Retina (tissue), 1 donor: ENCODE measurements at regions not wholly inside any gene's neighbourhood (a gene's known extent, or its start where the extent isn't known, plus 50 kb on each side); places are given as distances from the start of the nearest gene placed in this dataset.
"Not testable (repeated sequence)": the region's sequence is repeated elsewhere in the genome, so short reads cannot be mapped to it uniquely, and the experiment has no call there.

Experiments used
- DNase-seq: peaks from one replicate; pipeline ENCODE4 v3.0.0-alpha.2; 2016

GRCh38 chr5:142402752-142403318, 78.0 kb upstream of the SPRY4 start:
- DNase-seq, result no peak

GRCh38 chr5:142400415-142400814, 75.6 kb upstream of the SPRY4 start:
- DNase-seq, result no peak

- DNase-seq, result no peak
Measured at GRCh38 chr5:142399891-142400290, 75.1 kb upstream of the SPRY4 start.

GRCh38 chr5:142398730-142399055, 73.9 kb upstream of the SPRY4 start:
- DNase-seq, result no peak

GRCh38 chr5:142398011-142398729, 73.3 kb upstream of the SPRY4 start:
- not testable (repeated sequence) for DNase-seq

- no peak for DNase-seq
Measured at GRCh38 chr5:142397178-142397577, 72.4 kb upstream of the SPRY4 start.

- no peak for DNase-seq
Measured at GRCh38 chr5:142396436-142397038, 71.7 kb upstream of the SPRY4 start.

- DNase-seq, result no peak
Measured at GRCh38 chr5:142395334-142395733, 70.5 kb upstream of the SPRY4 start.

- no peak for DNase-seq
Measured at GRCh38 chr5:142391058-142391845, 66.4 kb upstream of the SPRY4 start.

GRCh38 chr5:142390334-142390733, 65.5 kb upstream of the SPRY4 start:
- no peak for DNase-seq

GRCh38 chr5:142388696-142389095, 63.9 kb upstream of the SPRY4 start:
- DNase-seq, result no peak

GRCh38 chr5:142387024-142387682, 62.3 kb upstream of the SPRY4 start:
- DNase-seq, result no peak

GRCh38 chr5:142386137-142387023, 61.6 kb upstream of the SPRY4 start:
- DNase-seq, result no peak

- DNase-seq, result no peak
Measured at GRCh38 chr5:142385194-142385593, 60.4 kb upstream of the SPRY4 start.

GRCh38 chr5:142384014-142384413, 59.2 kb upstream of the SPRY4 start:
- no peak for DNase-seq

GRCh38 chr5:142382186-142382585, 57.4 kb upstream of the SPRY4 start:
- DNase-seq, result no peak

- DNase-seq, result no peak
Measured at GRCh38 chr5:142378737-142379634, 54.2 kb upstream of the SPRY4 start.

GRCh38 chr5:142375944-142376411, 51.2 kb upstream of the SPRY4 start:
- no peak for DNase-seq
